H9 (cell line): ENCODE measurements at regions not wholly inside any gene's neighbourhood (a gene's known extent, or its start where the extent isn't known, plus 50 kb on each side); places are given as distances from the start of the nearest gene placed in this dataset.

ENCODE experiments used
- DNase-seq: peaks from one replicate; pipeline ENCODE4 v3.0.0-alpha.2; 2017
- H2AFZ ChIP-seq: one replicate; pipeline ENCODE4 v1.6.1; 2013; ENCODE audit warnings: mild to moderate bottlenecking, low read length, control low read depth, moderate library complexity
- H2AK5ac ChIP-seq: 2 replicates; pipeline ENCODE4 v1.6.1; 2013; ENCODE audit warnings: low read length, control low read depth, mixed read lengths; ENCODE audit not compliant: insufficient read length
- H2BK120ac ChIP-seq: one replicate; pipeline ENCODE4 v1.6.1; 2013; ENCODE audit warnings: low read depth, mild to moderate bottlenecking, low read length, control low read depth, inconsistent platforms; ENCODE audit not compliant: poor library complexity, severe bottlenecking
- H2BK12ac ChIP-seq: 2 replicates; pipeline ENCODE4 v1.6.1; 2013; ENCODE audit warnings: low read length, control low read depth, mixed read lengths, low read depth; ENCODE audit not compliant: insufficient read length
- H2BK15ac ChIP-seq: 2 replicates; pipeline ENCODE4 v1.6.1; 2013; ENCODE audit warnings: low read depth, low read length, control low read depth
- H2BK20ac ChIP-seq: one replicate; pipeline ENCODE4 v1.6.1; 2013; ENCODE audit warnings: low read depth, mild to moderate bottlenecking, low read length, control low read depth, inconsistent platforms; ENCODE audit not compliant: poor library complexity, severe bottlenecking
- H2BK5ac ChIP-seq: 2 replicates; pipeline ENCODE4 v1.6.1; 2013; ENCODE audit warnings: low read length, control low read depth, mixed read lengths; ENCODE audit not compliant: insufficient read length
- H3K14ac ChIP-seq: 2 replicates; pipeline ENCODE4 v1.6.1; 2013; ENCODE audit warnings: low read length, control low read depth; ENCODE audit not compliant: insufficient read depth
- H3K18ac ChIP-seq: 2 replicates; pipeline ENCODE4 v1.6.1; 2013; ENCODE audit warnings: low read depth, mild to moderate bottlenecking, mixed read lengths, low read length, control low read depth; ENCODE audit not compliant: insufficient read length
- H3K23ac ChIP-seq: 2 replicates; pipeline ENCODE4 v1.6.1; 2013; ENCODE audit warnings: low read length, control low read depth, mixed read lengths, low read depth; ENCODE audit not compliant: insufficient read length
- H3K23me2 ChIP-seq: 2 replicates; pipeline ENCODE4 v1.6.1; 2013; ENCODE audit warnings: low read depth, mild to moderate bottlenecking, mixed read lengths, low read length, control low read depth; ENCODE audit not compliant: insufficient read length, poor library complexity, severe bottlenecking
- H3K27ac ChIP-seq: 2 replicates; pipeline ENCODE4 v1.5.1; 2013; ENCODE audit warnings: low read length, control low read depth, mixed read lengths, low read depth; ENCODE audit not compliant: insufficient read length
- H3K27me3 ChIP-seq: 2 replicates; pipeline ENCODE4 v1.6.1; 2013; ENCODE audit warnings: low read length, control low read depth, inconsistent platforms; ENCODE audit not compliant: insufficient read depth
- H3K4ac ChIP-seq: 2 replicates; pipeline ENCODE4 v1.6.1; 2013; ENCODE audit warnings: low read depth, mild to moderate bottlenecking, control low read depth, inconsistent platforms, low read length, moderate library complexity
- H3K4me1 ChIP-seq: 2 replicates; pipeline ENCODE4 v1.6.1; 2013; ENCODE audit warnings: low read length, control low read depth, inconsistent platforms; ENCODE audit not compliant: insufficient read depth
- H3K4me2 ChIP-seq: 2 replicates; pipeline ENCODE4 v1.6.1; 2013; ENCODE audit warnings: low read length, control low read depth, mixed read lengths; ENCODE audit not compliant: insufficient read length, insufficient read depth
- H3K56ac ChIP-seq: 2 replicates; pipeline ENCODE4 v1.6.1; 2013; ENCODE audit warnings: low read depth, mild to moderate bottlenecking, mixed read lengths, low read length, control low read depth; ENCODE audit not compliant: insufficient read length
- H3K79me1 ChIP-seq: 2 replicates; pipeline ENCODE4 v1.6.1; 2013; ENCODE audit warnings: low read depth, mild to moderate bottlenecking, moderate library complexity, low read length, control low read depth, inconsistent platforms; ENCODE audit not compliant: insufficient read depth, poor library complexity, severe bottlenecking
- H3K79me2 ChIP-seq: 2 replicates; pipeline ENCODE4 v1.6.1; 2013; ENCODE audit warnings: low read length, control low read depth, inconsistent platforms; ENCODE audit not compliant: insufficient read depth
- H3K9ac ChIP-seq: 2 replicates; pipeline ENCODE4 v1.6.1; 2013; ENCODE audit warnings: low read length, control low read depth, mixed read lengths; ENCODE audit not compliant: insufficient read length; ENCODE audit errors: extremely low read depth
- H3K9me3 ChIP-seq: one replicate; pipeline ENCODE4 v1.6.1; 2013; ENCODE audit warnings: low read depth, low read length, inconsistent platforms; ENCODE audit not compliant: control insufficient read depth
- H3T11ph ChIP-seq: one replicate; pipeline ENCODE4 v1.6.1; 2013; ENCODE audit warnings: mild to moderate bottlenecking, low read length, control low read depth, inconsistent platforms
- H4K20me1 ChIP-seq: one replicate; pipeline ENCODE4 v1.6.1; 2013; ENCODE audit not compliant: control insufficient read depth, insufficient read length, insufficient read depth
- H4K5ac ChIP-seq: 2 replicates; pipeline ENCODE4 v1.6.1; 2013; ENCODE audit warnings: low read depth, mild to moderate bottlenecking, mixed read lengths, low read length, control low read depth; ENCODE audit not compliant: insufficient read length
- H4K8ac ChIP-seq: replicated peaks from 2 replicates; pipeline ENCODE4 v1.6.1; 2013; ENCODE audit warnings: low read length, control low read depth, mixed read lengths, low read depth; ENCODE audit not compliant: insufficient read length
- H4K91ac ChIP-seq: 2 replicates; pipeline ENCODE4 v1.6.1; 2013; ENCODE audit warnings: low read depth, mild to moderate bottlenecking, moderate library complexity, mixed read lengths, low read length, control low read depth; ENCODE audit not compliant: insufficient read length
- H3K27ac Mint-ChIP-seq, 3 experiments: 2 replicates in 2 of 3; 3 replicates in 1 of 3; pipeline ENCODE4 v1.8.0; 2020 to 2021; ENCODE audit warnings: mixed read lengths in 3 of 3, mild to moderate bottlenecking in 1 of 3, moderate library complexity in 1 of 3
- H3K27me3 Mint-ChIP-seq: 2 replicates; pipeline ENCODE4 v1.8.0; 2021; ENCODE audit warnings: low read depth, mild to moderate bottlenecking, moderate library complexity, mixed read lengths
- H3K36me3 Mint-ChIP-seq, 3 experiments: 2 replicates in 2 of 3; 3 replicates in 1 of 3; pipeline ENCODE4 v1.8.0; 2020 to 2021; ENCODE audit warnings: low read depth in 3 of 3, mixed read lengths in 3 of 3; ENCODE audit not compliant: insufficient read depth in 1 of 3
- H3K4me1 Mint-ChIP-seq, 2 experiments: 2 replicates each; pipeline ENCODE4 v1.8.0; 2020; ENCODE audit warnings: mixed read lengths in 2 of 2
- H3K4me3 Mint-ChIP-seq, 2 experiments: 2 replicates in 1 of 2; 3 replicates in 1 of 2; pipeline ENCODE4 v1.8.0; 2020 to 2021; ENCODE audit warnings: mild to moderate bottlenecking in 2 of 2, mixed read lengths in 2 of 2, moderate library complexity in 1 of 2
- H3K9me3 Mint-ChIP-seq, 2 experiments: 2 replicates in 1 of 2; 3 replicates in 1 of 2; pipeline ENCODE4 v1.8.0; 2020; ENCODE audit warnings: mild to moderate bottlenecking in 2 of 2, mixed read lengths in 2 of 2, moderate library complexity in 1 of 2
- WGBS: extraction: QIAGEN DNeasy Blood & Tissue Kit; methylation state at CpG from one replicate; pipeline ENCODE4 v1.1.7; 2013; ENCODE audit warnings: missing lambda C conversion rate, low lambda C conversion rate, mixed read lengths; ENCODE audit not compliant: insufficient read length; ENCODE audit errors: extremely low coverage; 5-methylcytosine and 5-hydroxymethylcytosine counted together
- TF ChIP-seq, protein P1 (sequence below): fragments of 200-600 bp; sonication (generic); conservative IDR thresholded peaks from 3 replicates; pipeline ENCODE4 v1.8.0; 2021; ENCODE audit warnings: antibody characterized with exemption, mild to moderate bottlenecking

DNA sequence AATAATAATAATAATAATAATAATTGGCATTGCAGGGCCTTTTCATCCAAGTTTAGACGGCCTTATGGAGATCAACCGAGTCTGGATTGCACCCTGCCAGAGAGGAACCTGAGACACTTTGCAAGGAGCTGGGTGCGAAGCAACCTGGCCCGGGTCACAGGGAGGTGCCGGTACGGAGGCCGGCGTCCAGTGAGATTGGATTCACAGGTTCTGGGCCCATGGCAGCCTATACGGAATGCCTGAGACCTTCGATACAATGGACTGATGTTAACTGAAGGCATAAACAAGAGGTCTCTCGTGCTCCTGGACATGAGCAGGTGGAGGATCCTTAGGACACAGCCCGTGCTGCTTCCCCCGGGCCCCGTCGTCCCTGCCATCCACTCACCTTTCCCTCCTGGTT, 416.5 kb upstream of the SALL3 start:
- no peak for DNase-seq
- Histone ChIP-seq H3K79me1 (no peaks in the 10 kb centered on the region), H2BK20ac (no peak overlapping the region), H2BK120ac (no peak overlapping the region), H3K18ac (no peak overlapping the region), H3K79me2 (no peaks in the 10 kb centered on the region), H2AFZ (no peak overlapping the region), H3K14ac (no peak overlapping the region), H3K23ac (no peak overlapping the region), H3K4me1 (no peaks in the 10 kb centered on the region), H3T11ph (no peak overlapping the region), H4K8ac (no peak overlapping the region), H3K27me3 (no peaks in the 10 kb centered on the region), H3K56ac (no peak overlapping the region), H4K5ac (no peak overlapping the region), H2BK12ac (no peak overlapping the region), H2AK5ac (no peak overlapping the region), H2BK15ac (no peak overlapping the region), H3K4me2 (no peak overlapping the region), H3K4ac (no peak overlapping the region), H3K27ac (no peak overlapping the region), H3K23me2 (no peaks in the 10 kb centered on the region), H4K20me1 (no peaks in the 10 kb centered on the region), H2BK5ac (no peak overlapping the region), H4K91ac (no peak overlapping the region), H3K9me3 (no peaks in the 10 kb centered on the region), H3K9ac (no peak overlapping the region)
- Mint-ChIP-seq H3K9me3 (peaks cover 3 to 5% of the 10 kb centered on the region in 2 experiments; a peak in 4 of 5 replicates), H3K36me3 (no peaks in the 10 kb centered on the region; a peak in 1 of 7 replicates), H3K4me1 (peaks cover 2 to 11% of the 10 kb centered on the region in 2 experiments; a peak in 2 of 4 replicates), H3K27ac (no peak overlapping the region), H3K27me3 (no peaks in the 10 kb centered on the region), H3K4me3 (no peak overlapping the region)
- TF ChIP-seq, protein P1, sequence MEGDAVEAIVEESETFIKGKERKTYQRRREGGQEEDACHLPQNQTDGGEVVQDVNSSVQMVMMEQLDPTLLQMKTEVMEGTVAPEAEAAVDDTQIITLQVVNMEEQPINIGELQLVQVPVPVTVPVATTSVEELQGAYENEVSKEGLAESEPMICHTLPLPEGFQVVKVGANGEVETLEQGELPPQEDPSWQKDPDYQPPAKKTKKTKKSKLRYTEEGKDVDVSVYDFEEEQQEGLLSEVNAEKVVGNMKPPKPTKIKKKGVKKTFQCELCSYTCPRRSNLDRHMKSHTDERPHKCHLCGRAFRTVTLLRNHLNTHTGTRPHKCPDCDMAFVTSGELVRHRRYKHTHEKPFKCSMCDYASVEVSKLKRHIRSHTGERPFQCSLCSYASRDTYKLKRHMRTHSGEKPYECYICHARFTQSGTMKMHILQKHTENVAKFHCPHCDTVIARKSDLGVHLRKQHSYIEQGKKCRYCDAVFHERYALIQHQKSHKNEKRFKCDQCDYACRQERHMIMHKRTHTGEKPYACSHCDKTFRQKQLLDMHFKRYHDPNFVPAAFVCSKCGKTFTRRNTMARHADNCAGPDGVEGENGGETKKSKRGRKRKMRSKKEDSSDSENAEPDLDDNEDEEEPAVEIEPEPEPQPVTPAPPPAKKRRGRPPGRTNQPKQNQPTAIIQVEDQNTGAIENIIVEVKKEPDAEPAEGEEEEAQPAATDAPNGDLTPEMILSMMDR = no peak
- no CpG with 5 or more reads among the region's 15 CpGs for WGBS
